Liver (tissue), 8 donors: ENCODE measurements at regions not wholly inside any gene's neighbourhood (a gene's known extent, or its start where the extent isn't known, plus 50 kb on each side); places are given as distances from the start of the nearest gene placed in this dataset.

Source experiments
- DNase-seq: peaks from one replicate; pipeline ENCODE4 v3.0.0-alpha.2; 2017; ENCODE audit warnings: low spot score
- H3K27ac ChIP-seq, 2 donors: one replicate each; pipeline ENCODE4 v1.7.0; 2013; ENCODE audit warnings: inconsistent platforms in 2 of 2, low read length in 2 of 2, control low read depth in 1 of 2, low read depth in 1 of 2, mild to moderate bottlenecking in 1 of 2
- H3K27me3 ChIP-seq, 4 donors: one replicate each; pipeline versions ENCODE4 v1.6.1 to v1.7.0; 2013; ENCODE audit warnings: low read length in 3 of 4, inconsistent platforms in 1 of 4, mild to moderate bottlenecking in 1 of 4, moderate library complexity in 1 of 4; ENCODE audit not compliant: control insufficient read depth in 4 of 4, insufficient read depth in 4 of 4
- H3K36me3 ChIP-seq, 4 donors: one replicate each; pipeline versions ENCODE4 v1.6.1 to v1.7.0; 2013; ENCODE audit warnings: low read length in 3 of 4, mild to moderate bottlenecking in 3 of 4, low read depth in 1 of 4, moderate library complexity in 1 of 4; ENCODE audit not compliant: control insufficient read depth in 4 of 4, insufficient read depth in 3 of 4
- H3K4me1 ChIP-seq, 4 donors: one replicate each; pipeline versions ENCODE4 v1.6.1 to v1.7.0; 2013; ENCODE audit warnings: low read length in 3 of 4, mild to moderate bottlenecking in 3 of 4, moderate library complexity in 1 of 4; ENCODE audit not compliant: control insufficient read depth in 4 of 4, insufficient read depth in 4 of 4
- H3K4me3 ChIP-seq, 3 donors: one replicate each; pipeline versions ENCODE4 v1.6.1 to v1.7.0; 2013; ENCODE audit warnings: low read length in 3 of 3, control low read depth in 1 of 3, low read depth in 1 of 3, mild to moderate bottlenecking in 1 of 3
- H3K9ac ChIP-seq, 2 donors: one replicate each; pipeline ENCODE4 v1.7.0; 2013; ENCODE audit warnings: low read length in 2 of 2, mild to moderate bottlenecking in 2 of 2, moderate library complexity in 2 of 2, control low read depth in 1 of 2, low read depth in 1 of 2
- H3K9me3 ChIP-seq, 4 donors: one replicate each; pipeline versions ENCODE4 v1.6.1 to v1.7.0; 2013; ENCODE audit warnings: low read length in 3 of 4; ENCODE audit not compliant: control insufficient read depth in 4 of 4
- EGR1 ChIP-seq, 2 donors: IDR thresholded peaks; 2 replicates each; pipeline ENCODE4 v1.6.1; 2016 to 2018; ENCODE audit warnings: antibody characterized with exemption in 2 of 2, low read depth in 2 of 2
- FOXA1 ChIP-seq: IDR thresholded peaks from 2 replicates; pipeline ENCODE4 v1.6.1; 2016; ENCODE audit warnings: antibody characterized with exemption
- FOXA2 ChIP-seq: IDR thresholded peaks from 2 replicates; pipeline ENCODE4 v1.6.1; 2016; ENCODE audit warnings: antibody characterized with exemption
- GABPA ChIP-seq, 2 donors: IDR thresholded peaks in 1 of 2; conservative IDR thresholded peaks in 1 of 2; 2 replicates each; pipeline ENCODE4 v1.6.1; 2016; ENCODE audit warnings: antibody characterized with exemption in 2 of 2, mild to moderate bottlenecking in 1 of 2, moderate library complexity in 1 of 2
- HNF4A ChIP-seq, 2 donors: conservative IDR thresholded peaks; 2 replicates each; pipeline ENCODE4 v1.6.1; 2016; ENCODE audit warnings: antibody characterized with exemption in 2 of 2, mild to moderate bottlenecking in 2 of 2
- HNF4G ChIP-seq: IDR thresholded peaks from 2 replicates; pipeline ENCODE4 v1.6.1; 2016; ENCODE audit warnings: antibody characterized with exemption
- JUND ChIP-seq, 2 donors: IDR thresholded peaks; 2 replicates each; pipeline ENCODE4 v1.6.1; 2016; ENCODE audit warnings: antibody characterized with exemption in 2 of 2
- MAX ChIP-seq: IDR thresholded peaks from 2 replicates; pipeline ENCODE4 v1.6.1; 2016; ENCODE audit warnings: antibody characterized with exemption
- NR2F2 ChIP-seq: IDR thresholded peaks from 2 replicates; pipeline ENCODE4 v1.6.1; 2016; ENCODE audit warnings: antibody characterized with exemption
- RAD21 ChIP-seq, 2 donors: IDR thresholded peaks; 2 replicates each; pipeline ENCODE4 v1.6.1; 2016; ENCODE audit warnings: antibody characterized with exemption in 2 of 2, mild to moderate bottlenecking in 2 of 2
- REST ChIP-seq: IDR thresholded peaks from 2 replicates; pipeline ENCODE4 v1.6.1; 2016; ENCODE audit warnings: antibody characterized with exemption, mild to moderate bottlenecking
- RXRA ChIP-seq, 2 donors: IDR thresholded peaks; 2 replicates each; pipeline ENCODE4 v1.6.1; 2017 to 2018; ENCODE audit warnings: antibody characterized with exemption in 2 of 2, mild to moderate bottlenecking in 1 of 2
- SP1 ChIP-seq: IDR thresholded peaks from 2 replicates; pipeline ENCODE4 v1.6.1; 2018; ENCODE audit warnings: antibody characterized with exemption, mild to moderate bottlenecking
- TAF1 ChIP-seq: conservative IDR thresholded peaks from 2 replicates; pipeline ENCODE4 v1.6.1; 2016; ENCODE audit warnings: antibody characterized with exemption, mild to moderate bottlenecking
- YY1 ChIP-seq: IDR thresholded peaks from 2 replicates; pipeline ENCODE4 v1.6.1; 2016; ENCODE audit warnings: antibody characterized with exemption, mild to moderate bottlenecking
- WGBS: extraction: QIAGEN DNeasy Blood & Tissue Kit; methylation state at CpG from one replicate; pipeline ENCODE4 v1.1.7; 2013; 5-methylcytosine and 5-hydroxymethylcytosine counted together
- TF ChIP-seq, protein P1 (sequence below): fragments of 150-350 bp; IDR thresholded peaks from 2 replicates; pipeline ENCODE4 v1.5.1; 2017; ENCODE audit warnings: improper control_type of control experiment, low read depth, low read length; ENCODE audit not compliant: missing input control
- TF ChIP-seq, protein P2 (sequence below): IDR thresholded peaks from 2 replicates; pipeline ENCODE4 v1.6.1; 2016; ENCODE audit warnings: antibody characterized with exemption
- TF ChIP-seq, protein P3 (sequence below): IDR thresholded peaks from 2 replicates; pipeline ENCODE4 v1.6.1; 2016; ENCODE audit warnings: antibody characterized with exemption
- donor health status: healthy.
- donor health status: healthy.
- donor health status: healthy.
- donor health status: healthy.
- donor health status: healthy.

DNA sequence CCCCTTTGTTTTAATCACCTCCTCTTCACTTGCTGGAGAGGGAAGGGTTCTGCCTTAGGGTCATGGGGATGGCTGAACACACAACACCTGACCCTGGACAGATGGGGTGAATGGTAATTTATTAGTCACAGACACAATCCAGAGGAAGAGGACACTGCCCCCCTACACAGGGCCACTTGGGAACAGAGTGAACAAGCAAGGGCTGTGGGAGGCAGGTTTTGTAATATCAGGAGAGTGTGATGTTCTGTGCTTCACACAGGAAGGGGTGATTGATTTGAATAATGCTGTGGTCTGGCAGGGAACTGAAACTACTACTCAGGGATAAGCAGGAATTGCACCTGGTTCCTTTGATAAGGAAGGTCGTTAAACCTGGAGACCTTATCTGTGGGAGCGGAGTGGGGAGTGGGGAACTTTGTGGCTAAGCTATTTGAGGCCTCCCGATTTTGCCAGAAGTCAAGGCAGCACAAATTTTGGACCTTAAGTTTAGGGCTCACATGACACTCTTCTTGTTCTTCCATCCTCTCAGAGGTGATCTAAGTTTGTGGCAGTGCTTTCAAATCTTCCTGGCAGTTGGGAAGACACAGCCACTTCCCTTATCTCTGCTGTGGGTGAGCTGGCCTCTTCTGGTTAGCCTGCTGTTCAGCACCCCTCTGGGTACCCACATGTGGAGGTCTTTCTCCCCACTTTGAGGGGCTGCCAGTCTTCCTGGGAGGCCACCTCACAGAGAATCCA lies 77.8 kb downstream of the CD164 start:
- TF ChIP-seq RXRA (IDR thresholded peaks at IDR 0.05) = peak in 1 of 2 donors; percentile 54
- no peak for TF ChIP-seq FOXA2
- peak in 1 of 2 donors; percentile 19 for TF ChIP-seq RAD21 (IDR thresholded peaks at IDR 0.05)
- no peak for TF ChIP-seq NR2F2
- TF ChIP-seq HNF4A (conservative IDR thresholded peaks at IDR 0.05) = peak in 1 of 2 donors; percentile 7
- TF ChIP-seq SP1 = peak; percentile 25
- Histone ChIP-seq H3K4me1 (peaks cover 0 to 4% (median 1%) of the 10 kb centered on the region in 4 donors), H3K4me3 (no peak overlapping the region), H3K9me3 (no peaks in the 10 kb centered on the region), H3K9ac (no peak overlapping the region), H3K27me3 (no peaks in the 10 kb centered on the region), H3K27ac (no peak overlapping the region), H3K36me3 (no peaks in the 10 kb centered on the region)
- 39% methylated on average over 3 of the region's 3 CpGs for WGBS
- no peak for DNase-seq

DNA sequence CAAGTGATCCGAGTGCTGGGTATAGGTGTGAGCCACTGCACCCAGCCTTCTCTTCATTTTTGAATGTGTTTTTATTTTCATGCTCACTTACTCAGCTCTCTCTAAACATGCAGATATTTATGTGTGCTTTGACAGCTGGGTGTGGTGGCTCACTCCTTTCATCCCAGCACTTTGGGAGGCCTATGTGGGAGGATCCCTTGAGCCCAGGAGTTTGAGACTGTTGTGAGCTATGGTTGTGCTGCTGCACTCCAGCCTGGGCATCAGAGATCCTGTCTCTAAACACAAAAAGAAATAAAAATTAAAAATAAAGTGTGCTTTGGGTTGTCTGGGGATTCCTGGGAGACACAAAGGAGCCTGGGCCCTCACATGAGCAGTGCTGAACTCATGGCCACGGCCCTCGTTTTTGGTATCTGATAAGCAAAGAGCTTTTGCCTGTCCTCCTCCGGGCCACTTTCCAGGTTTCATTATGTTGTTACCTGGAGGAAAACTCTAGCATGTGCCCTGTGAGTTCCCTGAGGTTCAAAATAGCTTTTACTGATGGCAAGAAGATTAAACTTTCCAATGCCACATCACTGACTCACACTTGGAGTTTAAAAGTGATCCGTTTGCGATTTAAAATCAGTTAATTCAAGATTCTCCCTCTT lies 78.5 kb downstream of the CD164 start:
- no peaks in the 10 kb centered on the region for H3K9me3 ChIP-seq
- no peak overlapping the region for H3K27ac ChIP-seq
- WGBS = 64% methylated on average over 6 of the region's 6 CpGs
- TF ChIP-seq YY1 (no peak), TAF1 (no peak), FOXA1 (no peak), JUND (IDR thresholded peaks at IDR 0.05) (no peak), RAD21 (IDR thresholded peaks at IDR 0.05) (no peak), GABPA (IDR thresholded peaks at IDR 0.05 in 1 of 2, conservative IDR thresholded peaks at IDR 0.05 in 1 of 2) (no peak), EGR1 (IDR thresholded peaks at IDR 0.05; ENCODE audit: low read depth in 2 of 2) (no peak), REST (no peak), RXRA (IDR thresholded peaks at IDR 0.05) (no peak), FOXA2 (no peak), HNF4A (conservative IDR thresholded peaks at IDR 0.05) (no peak), HNF4G (no peak), NR2F2 (no peak), SP1 (no peak), MAX (no peak)
- TF ChIP-seq, protein P1, sequence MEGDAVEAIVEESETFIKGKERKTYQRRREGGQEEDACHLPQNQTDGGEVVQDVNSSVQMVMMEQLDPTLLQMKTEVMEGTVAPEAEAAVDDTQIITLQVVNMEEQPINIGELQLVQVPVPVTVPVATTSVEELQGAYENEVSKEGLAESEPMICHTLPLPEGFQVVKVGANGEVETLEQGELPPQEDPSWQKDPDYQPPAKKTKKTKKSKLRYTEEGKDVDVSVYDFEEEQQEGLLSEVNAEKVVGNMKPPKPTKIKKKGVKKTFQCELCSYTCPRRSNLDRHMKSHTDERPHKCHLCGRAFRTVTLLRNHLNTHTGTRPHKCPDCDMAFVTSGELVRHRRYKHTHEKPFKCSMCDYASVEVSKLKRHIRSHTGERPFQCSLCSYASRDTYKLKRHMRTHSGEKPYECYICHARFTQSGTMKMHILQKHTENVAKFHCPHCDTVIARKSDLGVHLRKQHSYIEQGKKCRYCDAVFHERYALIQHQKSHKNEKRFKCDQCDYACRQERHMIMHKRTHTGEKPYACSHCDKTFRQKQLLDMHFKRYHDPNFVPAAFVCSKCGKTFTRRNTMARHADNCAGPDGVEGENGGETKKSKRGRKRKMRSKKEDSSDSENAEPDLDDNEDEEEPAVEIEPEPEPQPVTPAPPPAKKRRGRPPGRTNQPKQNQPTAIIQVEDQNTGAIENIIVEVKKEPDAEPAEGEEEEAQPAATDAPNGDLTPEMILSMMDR = no peak
- TF ChIP-seq, protein P2, sequence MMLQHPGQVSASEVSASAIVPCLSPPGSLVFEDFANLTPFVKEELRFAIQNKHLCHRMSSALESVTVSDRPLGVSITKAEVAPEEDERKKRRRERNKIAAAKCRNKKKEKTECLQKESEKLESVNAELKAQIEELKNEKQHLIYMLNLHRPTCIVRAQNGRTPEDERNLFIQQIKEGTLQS = no peak
- TF ChIP-seq, protein P3, sequence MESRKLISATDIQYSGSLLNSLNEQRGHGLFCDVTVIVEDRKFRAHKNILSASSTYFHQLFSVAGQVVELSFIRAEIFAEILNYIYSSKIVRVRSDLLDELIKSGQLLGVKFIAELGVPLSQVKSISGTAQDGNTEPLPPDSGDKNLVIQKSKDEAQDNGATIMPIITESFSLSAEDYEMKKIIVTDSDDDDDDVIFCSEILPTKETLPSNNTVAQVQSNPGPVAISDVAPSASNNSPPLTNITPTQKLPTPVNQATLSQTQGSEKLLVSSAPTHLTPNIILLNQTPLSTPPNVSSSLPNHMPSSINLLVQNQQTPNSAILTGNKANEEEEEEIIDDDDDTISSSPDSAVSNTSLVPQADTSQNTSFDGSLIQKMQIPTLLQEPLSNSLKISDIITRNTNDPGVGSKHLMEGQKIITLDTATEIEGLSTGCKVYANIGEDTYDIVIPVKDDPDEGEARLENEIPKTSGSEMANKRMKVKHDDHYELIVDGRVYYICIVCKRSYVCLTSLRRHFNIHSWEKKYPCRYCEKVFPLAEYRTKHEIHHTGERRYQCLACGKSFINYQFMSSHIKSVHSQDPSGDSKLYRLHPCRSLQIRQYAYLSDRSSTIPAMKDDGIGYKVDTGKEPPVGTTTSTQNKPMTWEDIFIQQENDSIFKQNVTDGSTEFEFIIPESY = no peak
- no peaks in the 10 kb centered on the region for H3K27me3 ChIP-seq
- peaks cover 0 to 4% (median 1%) of the 10 kb centered on the region in 4 donors for H3K4me1 ChIP-seq
- no peak overlapping the region for H3K4me3 ChIP-seq
- H3K36me3 ChIP-seq = no peaks in the 10 kb centered on the region
- no peak for DNase-seq
- no peak overlapping the region for H3K9ac ChIP-seq
